GM19463 (cell line): ENCODE measurements at regions not wholly inside any gene's neighbourhood (a gene's known extent, or its start where the extent isn't known, plus 50 kb on each side); places are given as distances from the start of the nearest gene placed in this dataset.

Experiments
- ATAC-seq: cut with Tn5 transposase; IDR thresholded peaks from one replicate; pipeline ENCODE4 v1.9.1; 2021; ENCODE audit warnings: mild to moderate bottlenecking, moderate library complexity; ENCODE audit not compliant: unreplicated experiment

GRCh38 chr6:74956559-74957428 lies 249.1 kb downstream of the COL12A1 start:
- no peak for ATAC-seq

GRCh38 chr6:74953708-74954107 lies 252.1 kb downstream of the COL12A1 start:
- ATAC-seq = no peak

- no peak for ATAC-seq
Observed at GRCh38 chr6:74946961-74947360, 258.9 kb downstream of the COL12A1 start.

GRCh38 chr6:74942130-74942529 lies 263.7 kb downstream of the COL12A1 start:
- ATAC-seq = no peak

- no peak for ATAC-seq
Observed at GRCh38 chr6:74941424-74941823, 264.4 kb downstream of the COL12A1 start.

- no peak for ATAC-seq
Observed at GRCh38 chr6:74939721-74940620, 265.9 kb downstream of the COL12A1 start.

GRCh38 chr6:74939151-74939708 lies 266.6 kb downstream of the COL12A1 start:
- ATAC-seq = peak; percentile 70

- ATAC-seq = no peak
Observed at GRCh38 chr6:74937936-74938335, 267.9 kb downstream of the COL12A1 start.

- no peak for ATAC-seq
Observed at GRCh38 chr6:74936886-74937285, 269.0 kb downstream of the COL12A1 start.

- no peak for ATAC-seq
Observed at GRCh38 chr6:74932232-74932888, 273.5 kb downstream of the COL12A1 start.

- peak; percentile 67 for ATAC-seq
Observed at GRCh38 chr6:74931558-74931957, 274.3 kb downstream of the COL12A1 start.

- ATAC-seq = no peak
Observed at GRCh38 chr6:74928203-74928602, 277.6 kb downstream of the COL12A1 start.

GRCh38 chr6:74927299-74927698 lies 278.6 kb downstream of the COL12A1 start:
- ATAC-seq = no peak

- peak; percentile 94 for ATAC-seq
Observed at GRCh38 chr6:74925683-74926082, 280.2 kb downstream of the COL12A1 start.

- no peak for ATAC-seq
Observed at GRCh38 chr6:74914888-74915287, 291.0 kb downstream of the COL12A1 start.

- ATAC-seq = no peak
Observed at GRCh38 chr6:74912234-74912633, 293.6 kb downstream of the COL12A1 start.

GRCh38 chr6:74902846-74903245 lies 303.0 kb downstream of the COL12A1 start:
- no peak for ATAC-seq

- ATAC-seq = no peak
Observed at GRCh38 chr6:74902089-74902488, 303.8 kb downstream of the COL12A1 start.

- no peak for ATAC-seq
Observed at GRCh38 chr6:74901576-74901975, 304.3 kb downstream of the COL12A1 start.

- ATAC-seq = no peak
Observed at GRCh38 chr6:74899416-74899815, 306.4 kb downstream of the COL12A1 start.

- no peak for ATAC-seq
Observed at GRCh38 chr6:74892091-74892490, 313.8 kb downstream of the COL12A1 start.
